Breast epithelium (tissue), 3 donors: ENCODE measurements at regions not wholly inside any gene's neighbourhood (a gene's known extent, or its start where the extent isn't known, plus 50 kb on each side); places are given as distances from the start of the nearest gene placed in this dataset.
"Not testable (repeated sequence)": the region's sequence is repeated elsewhere in the genome, so short reads cannot be mapped to it uniquely, and the experiment has no call there.

Source experiments
- CTCF ChIP-seq, 3 donors: fragments of 450-650 bp; IDR thresholded peaks; one replicate each; pipeline ENCODE4 v1.5.1; 2016 to 2017; ENCODE audit warnings: antibody characterized with exemption in 3 of 3, mild to moderate bottlenecking in 3 of 3, moderate library complexity in 3 of 3
- POLR2A ChIP-seq: fragments of 450-650 bp; IDR thresholded peaks from one replicate; pipeline ENCODE4 v1.6.1; 2016; ENCODE audit warnings: antibody characterized with exemption, mild to moderate bottlenecking, moderate library complexity

DNA sequence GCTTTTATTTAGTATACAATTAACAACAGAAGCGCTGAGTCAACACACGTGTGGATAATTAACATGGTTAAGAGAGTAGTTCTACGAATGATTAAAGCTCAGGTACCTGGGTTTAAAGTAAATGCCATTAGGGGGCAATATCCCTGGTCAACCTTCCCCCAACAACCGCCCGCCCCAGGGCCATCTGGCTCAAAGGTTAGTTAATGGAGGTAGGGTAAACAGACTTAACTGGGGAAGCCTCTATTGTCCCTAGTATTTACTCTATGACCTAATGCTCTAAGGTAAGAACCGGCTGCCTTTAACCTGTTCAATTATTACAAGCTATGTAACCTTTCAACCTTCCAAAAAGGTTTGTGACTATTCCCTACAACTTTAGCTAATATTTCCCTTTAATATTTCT, 90.7 kb downstream of the CPXCR1 start:
- TF ChIP-seq CTCF (IDR thresholded peaks at IDR 0.05); POLR2A: not testable (repeated sequence)
